Adrenal gland (tissue), 9 donors: ENCODE measurements at regions not wholly inside any gene's neighbourhood (a gene's known extent, or its start where the extent isn't known, plus 50 kb on each side); places are given as distances from the start of the nearest gene placed in this dataset.

Experiments
- DNase-seq, 7 donors: peaks; one replicate each; pipeline ENCODE4 v3.0.0-alpha.2; 2019 to 2020
- H3K27ac ChIP-seq, 5 donors: fragments of 200-600 bp; sonication (generic) in 4 of 5; 1 replicate in 3 of 5; 2 replicates in 2 of 5; pipeline versions ENCODE4 v1.5.1 to v1.8.0; 2016 to 2020; ENCODE audit warnings: mild to moderate bottlenecking in 1 of 5
- H3K27me3 ChIP-seq: fragments of 200-600 bp; 2 replicates; pipeline ENCODE4 v1.8.0; 2021
- H3K36me3 ChIP-seq, 2 donors: fragments of 200-600 bp; replicated peaks in 1 of 2; 1 replicate in 1 of 2; 2 replicates in 1 of 2; pipeline versions ENCODE4 v1.5.1 to v1.8.0; 2018 to 2022
- H3K4me1 ChIP-seq, 2 donors: fragments of 200-600 bp; replicated peaks in 1 of 2; 1 replicate in 1 of 2; 2 replicates in 1 of 2; pipeline versions ENCODE4 v1.5.1 to v1.8.0; 2018 to 2021
- H3K4me3 ChIP-seq, 4 donors: fragments of 200-600 bp; sonication (generic) in 3 of 4; one replicate each; pipeline ENCODE4 v1.5.1; 2016 to 2018
- H3K9me3 ChIP-seq, 3 donors: fragments of 200-600 bp; sonication (generic) in 1 of 3; replicated peaks in 1 of 3; 1 replicate in 2 of 3; 2 replicates in 1 of 3; pipeline versions ENCODE4 v1.5.1 to v1.8.0; 2016 to 2021
- POLR2A ChIP-seq, 2 donors: fragments of 450-650 bp; IDR thresholded peaks; one replicate each; pipeline ENCODE4 v1.6.1; 2017; ENCODE audit warnings: antibody characterized with exemption in 2 of 2, mild to moderate bottlenecking in 2 of 2, moderate library complexity in 1 of 2
- WGBS, 4 donors: extraction: QIAGEN DNeasy Blood & Tissue Kit in 2 of 4; methylation state at CpG; one replicate each; pipeline versions ENCODE4 v1.1.5 to v1.1.7; 2013 to 2017; 5-methylcytosine and 5-hydroxymethylcytosine counted together
- intact Hi-C, 2 donors: fragments of 100-400 bp; cut with DNase I; formaldehyde crosslinking; loops; one replicate each; pipeline versions ENCODE4 v1.14.1 to v1.15.0; 2022 to 2023
- TF ChIP-seq, protein P1 (sequence below), 6 experiments: fragments of 450-650 bp in 4 of 6; fragments of 200-600 bp in 2 of 6; sonication (generic) in 1 of 6; IDR thresholded peaks; 1 replicate in 5 of 6; 2 replicates in 1 of 6; pipeline versions ENCODE4 v1.5.1 to v1.8.0; 2016 to 2021; ENCODE audit warnings: antibody characterized with exemption in 6 of 6, mild to moderate bottlenecking in 2 of 6, moderate library complexity in 1 of 6
- donor health status: healthy with polysubstance abuse.
- donor health status: Bipolar disorder and iron deficiency.
- donor health status: DM: yes; HTN: yes; CAD: no.
- donor health status: DM: no; HTN: no; CAD: no.
- donor health status: DM: no; HTN: no; CAD: no.

DNA sequence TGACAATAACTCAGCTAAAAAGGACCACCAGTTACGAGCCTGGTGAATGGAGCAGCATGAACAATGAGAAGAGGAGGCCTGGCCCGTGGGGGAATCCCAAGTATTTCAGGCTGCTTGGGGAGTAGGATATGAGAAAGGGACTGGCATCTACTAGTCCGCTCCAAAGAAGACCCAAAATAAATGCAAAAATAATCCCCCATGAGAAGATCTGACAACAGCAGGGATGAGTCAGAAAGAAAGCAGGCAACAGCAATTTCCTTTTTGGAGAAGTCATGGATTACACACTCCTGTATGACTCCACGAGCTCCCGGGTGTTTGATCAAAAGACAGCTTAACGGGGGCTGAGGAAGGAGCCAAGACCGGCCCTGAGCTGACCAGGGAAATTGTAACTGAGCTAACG is 111.4 kb downstream of the SOX11 start:
- H3K27me3 ChIP-seq = no peaks in the 10 kb centered on the region
- H3K27ac ChIP-seq = no peak overlapping the region
- no peak for DNase-seq
- H3K36me3 ChIP-seq = no peaks in the 10 kb centered on the region
- TF ChIP-seq, protein P1, sequence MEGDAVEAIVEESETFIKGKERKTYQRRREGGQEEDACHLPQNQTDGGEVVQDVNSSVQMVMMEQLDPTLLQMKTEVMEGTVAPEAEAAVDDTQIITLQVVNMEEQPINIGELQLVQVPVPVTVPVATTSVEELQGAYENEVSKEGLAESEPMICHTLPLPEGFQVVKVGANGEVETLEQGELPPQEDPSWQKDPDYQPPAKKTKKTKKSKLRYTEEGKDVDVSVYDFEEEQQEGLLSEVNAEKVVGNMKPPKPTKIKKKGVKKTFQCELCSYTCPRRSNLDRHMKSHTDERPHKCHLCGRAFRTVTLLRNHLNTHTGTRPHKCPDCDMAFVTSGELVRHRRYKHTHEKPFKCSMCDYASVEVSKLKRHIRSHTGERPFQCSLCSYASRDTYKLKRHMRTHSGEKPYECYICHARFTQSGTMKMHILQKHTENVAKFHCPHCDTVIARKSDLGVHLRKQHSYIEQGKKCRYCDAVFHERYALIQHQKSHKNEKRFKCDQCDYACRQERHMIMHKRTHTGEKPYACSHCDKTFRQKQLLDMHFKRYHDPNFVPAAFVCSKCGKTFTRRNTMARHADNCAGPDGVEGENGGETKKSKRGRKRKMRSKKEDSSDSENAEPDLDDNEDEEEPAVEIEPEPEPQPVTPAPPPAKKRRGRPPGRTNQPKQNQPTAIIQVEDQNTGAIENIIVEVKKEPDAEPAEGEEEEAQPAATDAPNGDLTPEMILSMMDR (IDR thresholded peaks at IDR 0.05) = no peak
- TF ChIP-seq POLR2A (IDR thresholded peaks at IDR 0.05) = no peak
- intact Hi-C loops = no loop called here
- H3K4me1 ChIP-seq = no peaks in the 10 kb centered on the region
- WGBS, 4 donors = 49 to 60% (median 57%) methylated on average over 8 of the region's 8 CpGs
- no peaks in the 10 kb centered on the region for H3K9me3 ChIP-seq
- H3K4me3 ChIP-seq = no peak overlapping the region

DNA sequence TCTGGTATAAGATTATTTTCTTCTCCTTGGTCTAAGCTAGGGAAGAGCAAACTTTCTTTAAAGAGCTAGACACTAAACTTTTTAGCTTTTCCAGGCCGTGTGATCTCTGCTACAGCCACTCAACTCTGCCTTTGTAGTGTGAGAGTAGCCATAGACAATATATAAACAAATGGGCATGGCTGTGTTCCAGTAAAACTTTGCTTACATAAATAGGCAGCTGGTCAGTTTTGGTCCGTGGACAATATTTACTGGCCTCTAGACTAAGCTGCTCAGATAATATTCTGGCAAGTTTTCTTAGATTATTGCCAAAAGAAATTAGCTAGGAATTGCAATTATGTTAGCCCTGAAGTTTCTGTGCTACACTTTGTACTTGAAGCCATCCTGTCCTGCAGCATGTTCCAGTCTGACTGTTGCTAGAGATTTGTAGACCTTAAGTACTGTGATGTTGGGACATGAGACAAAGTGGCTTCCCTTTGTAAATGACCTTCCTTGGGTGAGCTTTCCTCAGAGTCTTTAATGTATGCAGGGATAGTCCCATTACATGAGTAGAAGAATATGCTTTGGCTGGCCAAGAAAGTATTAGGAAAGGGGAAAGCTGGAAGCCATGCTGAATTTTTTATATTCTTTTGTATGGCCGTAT is 126.9 kb downstream of the SOX11 start:
- H3K27me3 ChIP-seq = no peaks in the 10 kb centered on the region
- DNase-seq = no peak
- H3K27ac ChIP-seq = no peak overlapping the region
- intact Hi-C loops = no loop called here
- H3K4me3 ChIP-seq = no peak overlapping the region
- H3K9me3 ChIP-seq = no peaks in the 10 kb centered on the region
- H3K4me1 ChIP-seq = no peaks in the 10 kb centered on the region
- TF ChIP-seq POLR2A (IDR thresholded peaks at IDR 0.05) = no peak
- TF ChIP-seq, protein P1 (IDR thresholded peaks at IDR 0.05) = no peak
- H3K36me3 ChIP-seq = no peaks in the 10 kb centered on the region
- WGBS, 4 donors = 50 to 70% (median 59%) methylated on average over 3 of the region's 3 CpGs

DNA sequence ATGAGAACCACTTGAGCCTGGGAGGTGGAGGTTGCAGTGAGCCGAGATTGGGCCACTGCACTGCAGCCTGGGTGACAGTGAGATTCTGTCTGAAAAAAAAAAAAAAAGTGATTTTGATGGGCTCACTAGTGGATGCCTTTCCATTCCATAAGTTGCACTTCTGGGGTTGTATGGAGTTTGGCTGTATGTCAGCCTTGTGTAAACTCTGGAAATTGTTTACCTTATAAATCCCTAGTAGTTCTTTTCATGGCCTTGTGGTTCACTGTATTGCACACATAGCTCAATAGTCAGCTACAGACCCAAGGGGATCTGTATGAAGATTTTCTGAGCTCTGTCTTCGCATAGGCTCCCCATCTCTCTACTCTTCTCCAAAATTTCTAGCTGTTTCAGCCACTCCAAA is 131.9 kb downstream of the SOX11 start:
- no peak for TF ChIP-seq POLR2A (IDR thresholded peaks at IDR 0.05)
- TF ChIP-seq, protein P1 (IDR thresholded peaks at IDR 0.05) = no peak
- no peaks in the 10 kb centered on the region for H3K27me3 ChIP-seq
- intact Hi-C loops = no loop called here
- H3K27ac ChIP-seq = no peak overlapping the region
- WGBS, 4 donors = 69 to 88% (median 77%) methylated on average over 2 of the region's 2 CpGs
- no peak for DNase-seq
- no peaks in the 10 kb centered on the region for H3K4me1 ChIP-seq
- H3K9me3 ChIP-seq = no peaks in the 10 kb centered on the region
- H3K36me3 ChIP-seq = no peaks in the 10 kb centered on the region
- no peak overlapping the region for H3K4me3 ChIP-seq

DNA sequence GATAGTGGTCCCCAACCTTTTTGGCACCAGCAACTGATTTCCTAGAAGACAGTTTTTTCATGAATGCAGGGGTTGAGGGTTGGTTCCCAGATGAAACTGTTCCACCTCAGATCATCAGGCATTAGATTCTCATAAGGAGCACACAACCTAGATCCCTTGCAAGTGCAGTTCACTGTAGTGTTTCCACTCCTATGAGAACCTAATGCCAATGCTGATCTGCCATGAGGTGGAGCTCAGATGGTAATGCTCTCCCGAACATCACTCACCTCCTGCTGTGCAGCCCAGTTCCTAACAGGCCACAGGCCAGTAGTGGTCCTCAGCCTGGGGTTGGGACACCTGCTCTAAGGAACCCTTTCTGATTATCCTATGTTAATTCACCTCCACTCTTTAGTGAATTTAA is 133.5 kb downstream of the SOX11 start:
- H3K27me3 ChIP-seq = no peaks in the 10 kb centered on the region
- 60 to 100% (median 81%) methylated on average over 1 of the region's 1 CpG for WGBS, 4 donors

More for the DNA sequence above, 133.5 kb downstream of the SOX11 start:
- H3K27ac ChIP-seq = no peak overlapping the region
- no peak for TF ChIP-seq POLR2A (IDR thresholded peaks at IDR 0.05)
- TF ChIP-seq, protein P1 (IDR thresholded peaks at IDR 0.05) = no peak
- intact Hi-C loops = no loop called here
- no peaks in the 10 kb centered on the region for H3K4me1 ChIP-seq
- DNase-seq = no peak
- no peak overlapping the region for H3K4me3 ChIP-seq
- H3K9me3 ChIP-seq = no peaks in the 10 kb centered on the region
- no peaks in the 10 kb centered on the region for H3K36me3 ChIP-seq
